ENCODE measurements at regions not wholly inside any gene's neighbourhood (a gene's known extent, or its start where the extent isn't known, plus 50 kb on each side); places are given as distances from the start of the nearest gene placed in this dataset.

- H3K23me2 ChIP-seq (ENCODE audit: low read depth, low read length) = no peaks in the 10 kb centered on the region
- ChIA-PET POLR2A (ENCODE audit: partially characterized antibody) (no interaction called here), CTCF (ENCODE audit: partially characterized antibody) (interaction anchor here (0.6 to 1.7 kb wide), 4 partner anchors 17 to 1924 kb away, joined by 3 to 4 read pairs (median 3); no protein-coding TSS in a partner anchor)
- no peaks in the 10 kb centered on the region for H3K36me3 ChIP-seq (ENCODE audit: control insufficient read depth in 2 of 4, insufficient read depth in 4 of 4, low read length in 3 of 4)
- no peak overlapping the region for H2AFZ ChIP-seq (ENCODE audit: low read length)
- no peak overlapping the region for H3K4ac ChIP-seq (replicated peaks; ENCODE audit: insufficient read length, low read depth, low read length)
- no peaks in the 10 kb centered on the region for H3K27me3 ChIP-seq (replicated peaks in 1 of 4; ENCODE audit: control insufficient read depth in 3 of 4, extremely low read depth in 1 of 4, insufficient read depth in 3 of 4, low read length in 3 of 4)
- H2BK120ac ChIP-seq (replicated peaks; ENCODE audit: low read depth, low read length) = no peak overlapping the region
- no peaks in the 10 kb centered on the region for H4K20me1 ChIP-seq (replicated peaks in 1 of 2; ENCODE audit: control insufficient read depth in 1 of 2, insufficient read depth in 2 of 2, low read length in 2 of 2)
- no peak overlapping the region for H2BK12ac ChIP-seq (ENCODE audit: low read depth, low read length)
- TF ChIP-seq POLR2AphosphoS5 (IDR thresholded peaks at IDR 0.05; ENCODE audit: low read depth, low read length) (no peak), MAFK (IDR thresholded peaks at IDR 0.05; ENCODE audit: low read depth, low read length) (no peak), EZH2 (IDR thresholded peaks at IDR 0.05; ENCODE audit: low read depth, low read length, severe bottlenecking) (no peak), KDM5A (IDR thresholded peaks at IDR 0.05; ENCODE audit: low read length) (no peak)
- H4K91ac ChIP-seq (replicated peaks; ENCODE audit: insufficient read length, low read length) = no peak overlapping the region
- no peak overlapping the region for H4K5ac ChIP-seq (ENCODE audit: insufficient read length, low read depth, low read length)
- H2AK5ac ChIP-seq (ENCODE audit: low read depth, low read length) = no peak overlapping the region
- no peak overlapping the region for H3K56ac ChIP-seq (replicated peaks; ENCODE audit: insufficient read length, low read depth, low read length)
- no peak for DNase-seq (ENCODE audit: low read depth in 1 of 2, low spot score in 2 of 2)
- 95% methylated on average over 1 of the region's 1 CpG; no CpG with 5 or more reads in 1 of the 2 experiments for WGBS, 2 experiments (ENCODE audit: extremely low coverage in 1 of 2, insufficient coverage in 1 of 2, insufficient read length in 1 of 2, insufficient replicate concordance in 2 of 2, low coverage in 1 of 2, low lambda C conversion rate in 2 of 2, missing lambda C conversion rate in 1 of 2)
- no peak overlapping the region for H3K9ac ChIP-seq (replicated peaks in 1 of 4; ENCODE audit: extremely low read depth in 1 of 4, low read depth in 3 of 4, low read length in 3 of 4)
- no peak overlapping the region for H2BK5ac ChIP-seq (ENCODE audit: low read depth, low read length)
- H3K4me3 ChIP-seq (ENCODE audit: extremely low read depth in 1 of 4, insufficient read depth in 2 of 4, low read depth in 3 of 4, low read length in 4 of 4) = no peak overlapping the region
- H3K4me1 ChIP-seq (replicated peaks in 1 of 4; ENCODE audit: control insufficient read depth in 3 of 4, insufficient read depth in 4 of 4, low read length in 3 of 4) = no peaks in the 10 kb centered on the region
- H3K27ac ChIP-seq (ENCODE audit: low read depth, low read length) = no peak overlapping the region
- no peak for FAIRE-seq
- H4K8ac ChIP-seq (ENCODE audit: extremely low read depth, insufficient read depth, low read length) = no peak overlapping the region
- no peak overlapping the region for H2BK20ac ChIP-seq (ENCODE audit: low read length)
- no peak overlapping the region for H2BK15ac ChIP-seq (ENCODE audit: low read length)
- H3K18ac ChIP-seq (ENCODE audit: extremely low read depth, low read length) = no peak overlapping the region
- H3K9me3 ChIP-seq (ENCODE audit: insufficient read depth in 2 of 2, low read depth in 1 of 2, low read length in 1 of 2) = no peaks in the 10 kb centered on the region
- H3K14ac ChIP-seq (ENCODE audit: insufficient read length) = no peak overlapping the region
- H3K4me2 ChIP-seq (ENCODE audit: insufficient read depth in 1 of 2, low read depth in 2 of 2, low read length in 2 of 2) = no peak overlapping the region
- no peaks in the 10 kb centered on the region for H3K79me1 ChIP-seq (ENCODE audit: low read depth, low read length)
- H3K23ac ChIP-seq (ENCODE audit: insufficient read length) = no peak overlapping the region
- no peaks in the 10 kb centered on the region for H3K79me2 ChIP-seq (ENCODE audit: control insufficient read depth in 1 of 2, insufficient read depth in 2 of 2, low read length in 2 of 2)
These were observed 124.2 kb upstream of the CELF4 start for GRCh38 chr18:37689841-37690240.

Measured in H1 (cell line).